Thoracic aorta (tissue), 2 donors: ENCODE measurements at regions not wholly inside any gene's neighbourhood (a gene's known extent, or its start where the extent isn't known, plus 50 kb on each side); places are given as distances from the start of the nearest gene placed in this dataset.

Source experiments
- ATAC-seq: fragments of 150-250 bp; one replicate; pipeline ENCODE4 v1.8.0; 2017; ENCODE audit warnings: low read depth; ENCODE audit not compliant: insufficient number of reproducible peaks, low FRiP score
- DNase-seq: peaks from one replicate; pipeline ENCODE4 v3.0.0-alpha.2; 2020; ENCODE audit warnings: low spot score
- H3K27ac ChIP-seq, 2 donors: fragments of 200-600 bp; sonication (generic); 1 replicate in 1 of 2; 2 replicates in 1 of 2; pipeline ENCODE4 v1.5.1; 2016; ENCODE audit warnings: mild to moderate bottlenecking in 2 of 2, moderate library complexity in 2 of 2
- H3K27me3 ChIP-seq: fragments of 200-600 bp; sonication (generic); replicated peaks from 2 replicates; pipeline ENCODE4 v1.6.0; 2016; ENCODE audit warnings: mild to moderate bottlenecking; ENCODE audit not compliant: insufficient read depth
- H3K36me3 ChIP-seq: fragments of 200-600 bp; sonication (generic); one replicate; pipeline ENCODE4 v1.5.1; 2016
- H3K4me1 ChIP-seq, 2 donors: fragments of 200-600 bp; sonication (generic); 1 replicate in 1 of 2; 2 replicates in 1 of 2; pipeline versions ENCODE4 v1.5.1 to v1.6.0; 2016; ENCODE audit warnings: low read depth in 2 of 2, mild to moderate bottlenecking in 1 of 2; ENCODE audit not compliant: control insufficient read depth in 1 of 2
- H3K4me3 ChIP-seq: fragments of 200-600 bp; sonication (generic); 2 replicates; pipeline ENCODE4 v1.5.1; 2016; ENCODE audit warnings: mild to moderate bottlenecking
- H3K9me3 ChIP-seq: fragments of 200-600 bp; sonication (generic); 2 replicates; pipeline ENCODE4 v1.5.1; 2016
- CTCF ChIP-seq: fragments of 200-600 bp; sonication (generic); IDR thresholded peaks from one replicate; pipeline ENCODE4 v1.5.1; 2019; ENCODE audit warnings: antibody characterized with exemption

GRCh38 chr14:87046960-87047359 is 946.0 kb downstream of the GALC start:
- H3K36me3 ChIP-seq, result no peaks in the 10 kb centered on the region
- no peak overlapping the region for H3K27ac ChIP-seq
- ATAC-seq, result no peak
- H3K4me1 ChIP-seq, result no peaks in the 10 kb centered on the region
- no peak for DNase-seq
- no peaks in the 10 kb centered on the region for H3K9me3 ChIP-seq
- no peak overlapping the region for H3K4me3 ChIP-seq
- H3K27me3 ChIP-seq, result no peaks in the 10 kb centered on the region
- no peak for TF ChIP-seq CTCF

DNA sequence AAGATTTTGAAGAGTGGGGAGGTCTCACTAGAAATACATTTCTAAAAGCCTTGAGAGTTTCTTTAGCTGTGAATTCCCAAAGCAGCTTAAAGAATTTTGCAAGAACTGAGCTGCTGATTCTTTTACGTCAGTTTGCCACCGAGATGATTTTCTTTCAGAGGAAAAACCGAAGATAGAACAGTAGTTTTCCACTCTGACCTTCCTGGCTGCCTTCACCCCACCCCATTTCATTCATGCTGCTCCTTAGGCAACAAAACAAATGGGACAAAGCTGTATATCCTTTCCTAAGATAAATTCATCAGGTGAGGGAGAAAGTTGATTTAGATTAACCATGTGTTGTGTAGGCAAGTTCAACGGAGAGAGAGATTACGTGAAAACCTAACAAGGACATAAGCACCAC is 947.0 kb downstream of the GALC start:
- ATAC-seq (no peak), DNase-seq (no peak)
- H3K4me1 ChIP-seq, result no peaks in the 10 kb centered on the region
- H3K27me3 ChIP-seq, result no peaks in the 10 kb centered on the region
- no peak overlapping the region for H3K27ac ChIP-seq
- no peak for TF ChIP-seq CTCF
- H3K36me3 ChIP-seq, result no peaks in the 10 kb centered on the region
- no peak overlapping the region for H3K4me3 ChIP-seq
- no peaks in the 10 kb centered on the region for H3K9me3 ChIP-seq

GRCh38 chr14:87045246-87045645 is 947.7 kb downstream of the GALC start:
- no peaks in the 10 kb centered on the region for H3K27me3 ChIP-seq
- H3K27ac ChIP-seq, result no peak overlapping the region
- H3K9me3 ChIP-seq, result no peaks in the 10 kb centered on the region
- no peaks in the 10 kb centered on the region for H3K4me1 ChIP-seq
- ATAC-seq (no peak), DNase-seq (no peak)
- no peaks in the 10 kb centered on the region for H3K36me3 ChIP-seq
- no peak for TF ChIP-seq CTCF
- no peak overlapping the region for H3K4me3 ChIP-seq

DNA sequence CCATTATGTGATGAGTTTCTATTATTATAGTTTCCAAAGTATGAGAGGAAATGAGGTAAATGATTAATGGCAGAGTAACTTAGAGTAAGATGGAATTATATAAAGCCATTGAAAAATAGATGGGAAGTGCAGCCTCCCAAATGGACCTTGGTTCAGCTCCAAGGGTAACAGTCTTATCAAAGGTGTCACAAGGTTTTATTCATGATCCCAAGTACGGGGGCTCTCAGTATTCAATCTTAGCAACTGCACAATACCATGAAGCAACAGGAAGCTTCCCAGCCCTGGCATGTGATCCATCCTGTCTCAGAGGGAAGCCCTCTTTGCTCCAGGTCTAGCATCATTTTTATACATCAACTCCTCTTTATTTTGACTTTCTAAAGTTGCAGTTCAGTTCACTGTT is 948.2 kb downstream of the GALC start:
- Histone ChIP-seq H3K4me3 (no peak overlapping the region), H3K27ac (no peak overlapping the region), H3K27me3 (no peaks in the 10 kb centered on the region), H3K9me3 (no peaks in the 10 kb centered on the region), H3K36me3 (no peaks in the 10 kb centered on the region), H3K4me1 (no peaks in the 10 kb centered on the region)
- no peak for TF ChIP-seq CTCF
- ATAC-seq (no peak), DNase-seq (no peak)

GRCh38 chr14:87043667-87044200 is 949.2 kb downstream of the GALC start:
- no peaks in the 10 kb centered on the region for H3K4me1 ChIP-seq
- no peak overlapping the region for H3K4me3 ChIP-seq
- ATAC-seq (no peak), DNase-seq (no peak)
- H3K9me3 ChIP-seq, result no peaks in the 10 kb centered on the region
- no peaks in the 10 kb centered on the region for H3K27me3 ChIP-seq
- no peak for TF ChIP-seq CTCF
- H3K36me3 ChIP-seq, result no peaks in the 10 kb centered on the region
- no peak overlapping the region for H3K27ac ChIP-seq
